ENCODE measurements at regions not wholly inside any gene's neighbourhood (a gene's known extent, or its start where the extent isn't known, plus 50 kb on each side); places are given as distances from the start of the nearest gene placed in this dataset.

DNA sequence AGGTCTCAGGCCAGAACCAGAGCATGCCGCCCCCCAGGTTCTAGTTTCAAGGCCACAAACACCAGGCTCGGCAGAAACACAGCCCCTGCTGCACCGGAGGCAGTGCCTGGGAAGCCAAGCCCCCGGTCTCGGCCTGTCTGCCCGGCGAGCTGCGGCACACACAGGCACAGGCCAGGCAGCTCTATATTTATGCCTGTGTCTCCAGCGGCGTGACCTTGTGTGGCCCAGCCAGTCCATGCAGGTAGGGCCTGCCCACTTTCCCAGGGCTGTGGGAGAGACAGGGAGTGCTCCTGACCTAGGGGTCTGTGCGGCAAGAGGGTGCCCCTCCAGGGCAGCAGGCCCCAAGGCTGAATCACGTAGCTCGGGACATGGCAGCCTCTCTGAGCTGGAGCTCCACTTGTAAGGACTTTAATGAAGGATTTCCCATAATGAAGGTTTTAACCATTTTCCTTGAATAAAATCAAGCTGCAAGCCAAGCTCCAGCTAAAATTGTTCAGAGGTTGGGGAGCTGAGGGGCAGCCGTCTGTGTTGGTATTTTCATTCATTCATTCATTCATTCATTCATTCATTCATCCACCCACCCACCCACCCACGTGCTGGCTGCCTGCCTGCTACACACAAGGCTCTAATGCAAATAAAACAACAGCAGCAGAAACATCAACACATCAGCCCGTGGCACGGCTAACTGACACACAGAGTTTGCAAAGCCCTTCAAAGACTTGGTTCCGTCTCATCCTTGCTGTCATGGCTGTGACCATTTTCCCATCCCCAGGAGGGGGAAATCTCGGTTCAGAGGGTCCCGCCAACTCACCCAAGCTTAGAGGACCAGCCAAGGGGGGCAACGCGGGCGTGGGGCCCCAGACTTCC, 92.0 kb downstream of the RFLNA start:
- H3K9me3 Mint-ChIP-seq = no peaks in the 10 kb centered on the region

DNA sequence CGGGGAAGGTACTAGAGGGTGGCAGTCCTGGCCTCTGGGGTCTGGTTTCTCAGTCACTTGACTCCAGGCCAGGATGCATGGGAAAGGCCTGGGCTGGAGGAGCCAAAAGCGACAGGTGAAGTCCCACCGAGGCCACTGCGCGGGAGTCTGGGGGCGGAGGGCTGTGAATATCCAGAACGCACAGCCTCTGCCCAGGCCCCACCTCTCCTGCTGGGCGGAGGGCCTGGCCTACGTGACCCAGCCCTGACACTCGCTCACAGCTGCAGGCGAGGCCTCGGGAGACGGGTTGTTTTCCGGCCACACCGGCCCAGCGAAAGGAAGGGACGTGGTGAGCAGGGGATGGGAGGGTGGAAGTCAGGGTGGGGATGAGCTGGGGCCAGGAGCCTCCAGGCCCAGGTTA, 91.2 kb downstream of the RFLNA start:
- intact Hi-C loops (cut with micrococcal nuclease) = no loop called here
- Mint-ChIP-seq H3K27ac (no peak overlapping the region), H3K4me1 (ENCODE audit: low read depth) (peaks cover 13% of the 10 kb centered on the region), H3K36me3 (ENCODE audit: low read depth) (peaks cover 3% of the 10 kb centered on the region), H3K27me3 (ENCODE audit: insufficient read depth) (peaks cover 2% of the 10 kb centered on the region), H3K9me3 (no peaks in the 10 kb centered on the region), H3K4me3 (no peak overlapping the region)
- no peak for DNase-seq (ENCODE audit: low spot score)

More for the DNA sequence above, 92.0 kb downstream of the RFLNA start:
- Mint-ChIP-seq H3K27ac (no peak overlapping the region), H3K36me3 (ENCODE audit: low read depth) (peaks cover 8% of the 10 kb centered on the region), H3K4me1 (ENCODE audit: low read depth) (peaks cover 22% of the 10 kb centered on the region), H3K4me3 (no peak overlapping the region), H3K27me3 (ENCODE audit: insufficient read depth) (peaks cover 4% of the 10 kb centered on the region)
- no peak for DNase-seq (ENCODE audit: low spot score)
- intact Hi-C loops (cut with micrococcal nuclease) = no loop called here

- DNase-seq (ENCODE audit: low spot score) = no peak
- intact Hi-C loops (cut with micrococcal nuclease) = no loop called here
- Mint-ChIP-seq H3K4me3 (no peak overlapping the region), H3K27me3 (ENCODE audit: insufficient read depth) (peaks cover 2% of the 10 kb centered on the region), H3K36me3 (ENCODE audit: low read depth) (peaks cover 3% of the 10 kb centered on the region), H3K9me3 (no peaks in the 10 kb centered on the region), H3K4me1 (ENCODE audit: low read depth) (peaks cover 9% of the 10 kb centered on the region), H3K27ac (no peak overlapping the region)
These were observed 90.5 kb downstream of the RFLNA start for GRCh38 chr12:124385219-124385969.

DNA sequence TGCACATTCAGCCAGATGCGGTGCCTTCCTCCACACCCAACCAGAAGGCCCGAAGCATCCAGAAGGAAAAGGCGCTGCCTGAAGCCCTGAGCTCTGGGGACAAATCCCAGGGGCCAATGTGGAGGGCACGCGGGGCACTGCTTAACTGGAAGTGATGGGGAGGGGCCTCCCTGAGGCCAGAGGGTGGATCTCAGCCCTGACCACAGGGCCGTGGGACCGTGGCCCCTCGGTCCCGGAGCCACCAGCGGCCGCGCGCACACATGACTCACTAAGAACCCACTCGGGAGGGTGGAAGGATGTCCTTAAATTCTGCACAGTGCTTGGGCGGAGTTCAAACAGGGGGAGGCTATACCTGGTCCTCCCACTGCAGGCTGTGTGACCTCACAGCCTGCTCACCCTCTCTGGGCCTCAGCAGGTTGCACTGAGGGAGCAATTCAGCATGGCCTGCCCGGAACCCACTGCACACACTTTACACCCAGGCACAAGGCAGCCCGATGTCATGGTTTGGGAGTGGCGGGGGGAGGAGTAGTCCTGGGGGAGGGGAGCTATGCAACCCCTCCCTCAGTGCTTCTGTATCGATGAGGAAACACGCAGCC, 89.5 kb downstream of the RFLNA start:
- peaks cover 3% of the 10 kb centered on the region for H3K36me3 Mint-ChIP-seq (ENCODE audit: low read depth)
- H3K9me3 Mint-ChIP-seq = no peaks in the 10 kb centered on the region
- no peak overlapping the region for H3K4me3 Mint-ChIP-seq
- H3K27me3 Mint-ChIP-seq (ENCODE audit: insufficient read depth) = no peaks in the 10 kb centered on the region
- intact Hi-C loops (cut with micrococcal nuclease) = no loop called here
- H3K27ac Mint-ChIP-seq = no peak overlapping the region
- no peak for DNase-seq (ENCODE audit: low spot score)
- H3K4me1 Mint-ChIP-seq (ENCODE audit: low read depth) = no peaks in the 10 kb centered on the region

DNA sequence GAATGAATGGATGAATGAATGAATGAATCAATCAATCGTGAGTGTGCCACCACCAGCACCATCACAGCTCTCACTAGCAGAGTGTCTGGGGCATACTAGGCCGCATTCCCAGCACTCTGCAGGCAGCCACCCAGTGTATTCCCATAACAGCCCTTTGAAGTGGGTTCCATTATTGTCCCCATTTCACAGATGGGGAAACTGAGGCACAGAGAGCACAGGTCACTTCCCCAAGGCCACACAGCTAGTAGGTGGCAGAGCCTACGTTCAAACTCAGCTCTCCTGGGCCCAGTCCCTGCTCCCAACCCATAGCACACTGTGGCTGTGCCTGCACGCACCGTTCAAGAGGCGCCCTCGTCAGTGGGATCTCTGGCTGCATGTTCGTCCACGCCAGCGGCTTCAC, 88.1 kb downstream of the RFLNA start:
- no peak overlapping the region for H3K27ac Mint-ChIP-seq
- intact Hi-C loops (cut with micrococcal nuclease) = no loop called here
- no peaks in the 10 kb centered on the region for H3K27me3 Mint-ChIP-seq (ENCODE audit: insufficient read depth)
- no peak overlapping the region for H3K4me3 Mint-ChIP-seq
- peaks cover 3% of the 10 kb centered on the region for H3K36me3 Mint-ChIP-seq (ENCODE audit: low read depth)
- no peaks in the 10 kb centered on the region for H3K9me3 Mint-ChIP-seq
- no peaks in the 10 kb centered on the region for H3K4me1 Mint-ChIP-seq (ENCODE audit: low read depth)
- DNase-seq (ENCODE audit: low spot score) = no peak

DNA sequence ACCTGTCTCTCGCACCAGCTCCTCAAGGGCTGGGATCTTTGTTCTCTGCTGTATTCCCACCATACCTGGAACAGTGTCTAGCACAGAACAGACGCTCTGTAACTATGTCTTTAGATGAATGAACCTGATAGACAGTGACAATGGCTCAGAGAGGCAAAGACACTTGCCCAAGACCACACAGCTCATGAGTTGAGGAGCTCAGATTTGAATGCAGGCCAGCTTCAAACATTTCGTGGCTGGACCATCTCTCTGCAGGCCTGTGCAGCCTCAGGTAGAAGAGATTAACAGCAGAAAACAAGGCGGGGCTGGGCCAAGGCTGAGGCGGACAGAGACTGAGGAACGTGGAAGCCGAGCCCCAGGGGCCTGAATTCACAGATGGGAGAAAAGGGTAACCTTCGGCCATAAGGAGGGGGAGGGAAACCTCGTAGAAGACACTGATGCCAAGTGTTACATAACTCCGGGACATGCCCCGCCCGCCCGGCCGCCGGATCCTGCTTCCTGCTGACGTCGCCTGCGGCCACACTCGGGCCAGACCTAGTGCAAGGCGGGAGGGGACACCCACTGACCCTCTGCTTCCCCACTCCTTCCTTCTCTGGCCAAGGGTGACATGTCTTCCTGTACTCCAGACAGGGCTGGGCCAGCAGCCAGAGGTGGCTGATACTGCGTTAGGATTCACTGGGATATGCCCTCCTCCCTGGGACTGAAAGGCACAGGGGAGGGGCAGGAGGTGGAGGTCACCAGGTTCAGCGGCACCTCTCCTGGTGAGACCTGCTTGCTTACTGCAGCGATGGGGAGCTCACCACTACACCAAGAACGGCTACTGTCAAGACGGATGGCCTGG, 86.8 kb downstream of the RFLNA start:
- DNase-seq (ENCODE audit: low spot score) = no peak
- no peak overlapping the region for H3K27ac Mint-ChIP-seq

DNA sequence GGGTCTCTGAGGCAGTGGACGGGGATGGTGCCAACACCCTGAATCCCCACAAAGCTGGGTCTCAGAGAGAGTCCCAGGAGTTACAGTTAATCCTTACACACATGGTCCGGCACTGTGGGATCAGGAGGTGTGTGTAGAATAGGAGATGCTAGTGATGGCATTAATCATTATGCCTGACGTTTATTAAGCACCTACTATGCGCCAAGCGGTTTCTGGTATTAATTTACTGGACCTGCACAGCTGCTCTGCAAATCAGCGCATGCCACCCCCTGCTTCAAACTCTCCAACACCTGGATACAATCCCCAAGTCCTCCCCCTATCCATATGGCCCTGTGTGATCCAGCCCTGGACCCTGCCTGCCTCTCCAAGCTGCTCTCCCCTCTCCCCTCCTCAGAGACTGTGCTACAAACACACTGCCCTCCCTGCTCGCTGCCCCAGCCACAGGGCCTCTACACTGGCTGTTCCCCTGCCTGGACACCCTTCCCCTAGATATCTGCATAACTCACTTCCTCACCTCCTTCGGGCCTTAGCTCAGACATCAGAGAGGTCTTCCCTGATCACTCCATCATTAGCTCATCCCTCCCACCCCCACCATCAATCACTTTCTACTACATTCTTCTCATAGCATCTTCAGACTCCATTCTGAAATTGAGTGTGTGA, 86.0 kb downstream of the RFLNA start:
- H3K36me3 Mint-ChIP-seq (ENCODE audit: low read depth) = peaks cover 3% of the 10 kb centered on the region
- DNase-seq (ENCODE audit: low spot score) = no peak
- no peaks in the 10 kb centered on the region for H3K4me1 Mint-ChIP-seq (ENCODE audit: low read depth)
- H3K9me3 Mint-ChIP-seq = no peaks in the 10 kb centered on the region
- no peaks in the 10 kb centered on the region for H3K27me3 Mint-ChIP-seq (ENCODE audit: insufficient read depth)
- no peak overlapping the region for H3K27ac Mint-ChIP-seq
- H3K4me3 Mint-ChIP-seq = no peak overlapping the region
- intact Hi-C loops (cut with micrococcal nuclease) = no loop called here

More for the DNA sequence above, 86.8 kb downstream of the RFLNA start:
- H3K4me3 Mint-ChIP-seq = no peak overlapping the region
- H3K9me3 Mint-ChIP-seq = no peaks in the 10 kb centered on the region
- intact Hi-C loops (cut with micrococcal nuclease) = no loop called here
- H3K36me3 Mint-ChIP-seq (ENCODE audit: low read depth) = peaks cover 3% of the 10 kb centered on the region
- H3K4me1 Mint-ChIP-seq (ENCODE audit: low read depth) = no peaks in the 10 kb centered on the region
- H3K27me3 Mint-ChIP-seq (ENCODE audit: insufficient read depth) = no peaks in the 10 kb centered on the region

DNA sequence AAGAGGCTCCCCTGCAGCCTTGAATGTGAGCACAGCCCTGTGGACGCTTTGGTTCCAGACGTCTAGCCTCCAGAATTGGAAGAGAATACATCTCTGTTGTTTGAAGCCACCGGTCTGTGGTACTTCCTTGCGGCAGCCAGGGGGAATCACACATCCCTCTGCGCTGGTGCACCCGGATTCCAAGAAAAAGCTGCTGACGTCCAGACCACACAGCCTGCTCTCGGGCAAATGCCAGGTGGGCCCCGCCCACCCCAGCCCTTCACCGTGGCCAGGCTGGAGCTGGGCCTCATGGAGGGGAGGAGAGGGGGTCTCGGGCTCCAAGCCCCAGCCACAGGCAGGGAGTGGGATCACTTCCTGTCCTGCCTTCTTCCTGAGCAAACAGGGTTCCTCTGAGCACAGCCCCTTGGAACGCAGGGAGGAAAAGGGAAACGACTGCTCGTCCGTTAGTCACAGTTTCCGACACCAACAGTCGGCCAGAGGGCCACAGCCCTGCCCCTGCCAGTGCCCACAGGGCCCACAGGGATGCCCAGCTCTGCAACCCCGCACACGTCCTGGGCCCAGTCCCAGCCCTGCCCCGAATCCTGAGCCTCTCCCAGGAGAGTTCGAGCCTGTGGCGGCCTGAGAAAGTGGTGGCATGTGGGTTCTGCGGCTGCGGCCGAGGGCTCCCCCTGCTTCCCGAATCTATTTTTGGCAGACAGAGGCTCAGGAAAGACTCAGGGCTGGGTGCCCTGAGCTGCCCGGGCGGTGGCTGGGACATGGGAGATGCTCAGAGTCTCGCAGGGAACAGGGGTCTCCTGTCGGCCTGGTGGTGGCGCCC, 85.3 kb downstream of the RFLNA start:
- Mint-ChIP-seq H3K36me3 (ENCODE audit: low read depth) (peaks cover 3% of the 10 kb centered on the region), H3K9me3 (no peaks in the 10 kb centered on the region), H3K4me3 (no peak overlapping the region), H3K27me3 (ENCODE audit: insufficient read depth) (no peaks in the 10 kb centered on the region), H3K27ac (no peak overlapping the region), H3K4me1 (ENCODE audit: low read depth) (no peaks in the 10 kb centered on the region)
- DNase-seq (ENCODE audit: low spot score) = no peak
- intact Hi-C loops (cut with micrococcal nuclease) = no loop called here

DNA sequence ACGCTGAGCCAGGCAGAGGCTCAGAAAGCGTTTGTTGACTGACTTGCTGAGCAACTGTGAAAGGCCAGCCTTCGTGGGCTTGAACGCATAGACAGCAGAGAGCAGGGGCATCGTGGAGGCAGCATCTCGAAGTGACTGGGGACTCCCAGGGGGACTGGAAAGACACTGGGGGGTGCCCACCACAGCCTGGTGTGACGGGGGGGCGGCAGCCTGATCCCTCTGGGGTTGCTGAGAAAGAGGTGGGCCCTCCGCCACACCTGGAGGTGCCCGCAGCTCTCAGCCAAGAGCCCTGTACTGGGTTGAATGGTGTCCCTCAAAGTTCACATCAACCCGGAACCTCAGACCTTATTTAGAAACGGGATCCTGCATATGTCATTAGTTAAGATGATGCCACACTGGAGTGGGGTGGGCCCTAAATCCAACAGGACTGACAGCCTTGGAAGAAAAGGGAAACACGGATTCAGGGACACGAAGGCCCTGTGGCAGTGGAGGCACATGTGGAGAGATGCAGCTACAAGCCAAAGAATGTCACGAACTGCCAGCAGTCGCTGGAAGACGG, 84.6 kb downstream of the RFLNA start:
- no peaks in the 10 kb centered on the region for H3K27me3 Mint-ChIP-seq (ENCODE audit: insufficient read depth)
- DNase-seq (ENCODE audit: low spot score) = no peak
- no peaks in the 10 kb centered on the region for H3K4me1 Mint-ChIP-seq (ENCODE audit: low read depth)
- H3K9me3 Mint-ChIP-seq = no peaks in the 10 kb centered on the region
- H3K4me3 Mint-ChIP-seq = no peak overlapping the region
- H3K36me3 Mint-ChIP-seq (ENCODE audit: low read depth) = no peaks in the 10 kb centered on the region
- intact Hi-C loops (cut with micrococcal nuclease) = no loop called here
- no peak overlapping the region for H3K27ac Mint-ChIP-seq

DNA sequence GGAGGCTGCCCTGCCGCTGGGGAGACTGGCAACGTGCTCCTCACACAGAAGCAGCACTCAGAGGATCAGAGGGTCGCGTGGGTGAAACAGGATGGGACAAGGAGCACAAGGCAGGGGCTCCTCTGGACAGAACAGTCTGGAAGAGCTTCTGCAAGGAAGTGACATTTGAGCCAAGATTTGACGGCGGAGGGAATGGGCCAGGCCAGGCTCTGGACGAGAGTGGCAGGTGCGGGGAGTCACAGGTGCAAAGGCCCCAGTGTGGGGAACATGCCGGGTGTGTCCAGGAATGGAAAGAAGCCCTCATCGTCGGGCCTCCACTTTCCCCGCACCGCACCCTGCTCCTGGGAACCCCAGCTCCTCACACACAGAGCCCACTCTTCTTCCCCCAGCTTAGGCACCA, 84.0 kb downstream of the RFLNA start:
- DNase-seq (ENCODE audit: low spot score) = no peak
- intact Hi-C loops (cut with micrococcal nuclease) = no loop called here
- no peaks in the 10 kb centered on the region for H3K27me3 Mint-ChIP-seq (ENCODE audit: insufficient read depth)
- no peaks in the 10 kb centered on the region for H3K9me3 Mint-ChIP-seq
- no peak overlapping the region for H3K27ac Mint-ChIP-seq
- no peaks in the 10 kb centered on the region for H3K4me1 Mint-ChIP-seq (ENCODE audit: low read depth)
- no peak overlapping the region for H3K4me3 Mint-ChIP-seq
- no peaks in the 10 kb centered on the region for H3K36me3 Mint-ChIP-seq (ENCODE audit: low read depth)

DNA sequence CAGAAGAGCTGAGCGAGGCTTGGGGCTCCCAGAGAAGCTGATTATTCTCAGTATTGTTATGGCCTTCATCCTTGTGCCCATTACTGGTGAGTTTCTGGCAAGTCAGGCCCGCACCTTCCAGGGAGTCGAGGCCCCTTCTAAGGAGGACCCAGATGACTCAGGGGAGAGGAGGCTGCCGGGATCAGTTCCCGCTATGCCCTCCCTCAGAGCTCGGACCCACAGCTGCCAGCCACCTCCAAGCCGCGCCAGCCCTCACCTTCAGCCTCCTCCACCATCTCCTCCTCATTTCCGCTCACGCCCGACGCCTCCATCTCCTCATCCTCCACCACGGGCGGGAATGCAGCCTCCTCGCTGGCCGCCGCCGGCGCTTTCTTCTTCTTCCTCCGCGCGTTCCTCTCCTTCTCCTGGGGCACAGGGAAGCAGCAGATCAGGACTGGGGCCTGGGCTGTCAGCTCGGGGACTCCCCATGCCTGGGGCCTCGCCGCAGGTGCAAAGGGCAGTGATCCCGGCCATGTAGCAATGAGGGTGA, 83.2 kb downstream of the RFLNA start:
- H3K4me3 Mint-ChIP-seq = no peak overlapping the region
- no peaks in the 10 kb centered on the region for H3K36me3 Mint-ChIP-seq (ENCODE audit: low read depth)
- intact Hi-C loops (cut with micrococcal nuclease) = no loop called here
- H3K27me3 Mint-ChIP-seq (ENCODE audit: insufficient read depth) = no peaks in the 10 kb centered on the region
- H3K4me1 Mint-ChIP-seq (ENCODE audit: low read depth) = no peaks in the 10 kb centered on the region
- no peak overlapping the region for H3K27ac Mint-ChIP-seq
- DNase-seq (ENCODE audit: low spot score) = no peak
- H3K9me3 Mint-ChIP-seq = no peaks in the 10 kb centered on the region
